Lung (tissue), 11 donors: ENCODE measurements at regions not wholly inside any gene's neighbourhood (a gene's known extent, or its start where the extent isn't known, plus 50 kb on each side); places are given as distances from the start of the nearest gene placed in this dataset.

Source experiments
- ATAC-seq: fragments of 200-7000 bp; cut with Tn5 transposase; one replicate; pipeline ENCODE4 v1.9.1; 2020; ENCODE audit warnings: moderate number of reproducible peaks; ENCODE audit not compliant: insufficient read depth, low FRiP score
- DNase-seq, 3 donors: peaks; one replicate each; pipeline ENCODE4 v3.0.0-alpha.2; 2013 to 2017
- H3K27ac ChIP-seq, 2 donors: one replicate each; pipeline ENCODE4 v1.5.1; 2013; ENCODE audit warnings: mild to moderate bottlenecking in 2 of 2, moderate library complexity in 2 of 2, control low read depth in 1 of 2, inconsistent platforms in 1 of 2, low read depth in 1 of 2, low read length in 1 of 2
- H3K27me3 ChIP-seq, 3 donors: one replicate each; pipeline ENCODE4 v1.5.1; 2013; ENCODE audit warnings: low read length in 2 of 3; ENCODE audit not compliant: control insufficient read depth in 3 of 3, insufficient read depth in 3 of 3
- H3K36me3 ChIP-seq, 4 donors: one replicate each; pipeline ENCODE4 v1.5.1; 2013; ENCODE audit warnings: low read length in 4 of 4, mild to moderate bottlenecking in 1 of 4, moderate library complexity in 1 of 4; ENCODE audit not compliant: control insufficient read depth in 4 of 4, insufficient read depth in 4 of 4
- H3K4me1 ChIP-seq, 5 donors: one replicate each; pipeline ENCODE4 v1.5.1; 2013; ENCODE audit warnings: low read length in 5 of 5, mild to moderate bottlenecking in 2 of 5, moderate library complexity in 1 of 5; ENCODE audit not compliant: control insufficient read depth in 5 of 5, insufficient read depth in 5 of 5
- H3K4me3 ChIP-seq: one replicate; pipeline ENCODE4 v1.5.1; 2013; ENCODE audit warnings: mild to moderate bottlenecking, control low read depth, moderate library complexity
- H3K9ac ChIP-seq, 2 donors: one replicate each; pipeline ENCODE4 v1.5.1; 2013; ENCODE audit warnings: low read length in 2 of 2, control low read depth in 1 of 2; ENCODE audit not compliant: insufficient read depth in 1 of 2
- H3K9me3 ChIP-seq, 4 donors: one replicate each; pipeline ENCODE4 v1.5.1; 2013; ENCODE audit warnings: low read length in 3 of 4, mild to moderate bottlenecking in 1 of 4, moderate library complexity in 1 of 4; ENCODE audit not compliant: control insufficient read depth in 4 of 4, insufficient read depth in 3 of 4
- CTCF ChIP-seq: IDR thresholded peaks from 2 replicates; pipeline ENCODE4 v1.5.1; 2012; ENCODE audit warnings: mild to moderate bottlenecking; ENCODE audit errors: control extremely low read depth, extremely low read depth
- WGBS, 2 donors: extraction: QIAGEN DNeasy Blood & Tissue Kit; methylation state at CpG; one replicate each; pipeline ENCODE4 v1.1.7; 2013; 5-methylcytosine and 5-hydroxymethylcytosine counted together
- donor health status: control.
- donor health status: control.
- donor health status: Bipolar disorder and iron deficiency.
- donor health status: healthy.
- donor health status: DM: yes; HTN: yes; CAD: no.

GRCh38 chr5:124395287-124395686 lies 351.2 kb downstream of the ZNF608 start:
- no peak for ATAC-seq
- no peak overlapping the region for H3K4me3 ChIP-seq
- no peak overlapping the region for H3K27ac ChIP-seq
- 76% methylated on average over 11 of the region's 11 CpGs for WGBS, 2 donors
- peaks cover 0 to 5% (median 2%) of the 10 kb centered on the region in 4 donors for H3K9me3 ChIP-seq
- no peaks in the 10 kb centered on the region for H3K36me3 ChIP-seq
- no peaks in the 10 kb centered on the region for H3K27me3 ChIP-seq
- peak; percentile 27 to 55 (median 40) for DNase-seq
- no peak overlapping the region for H3K9ac ChIP-seq
- TF ChIP-seq CTCF = no peak
- H3K4me1 ChIP-seq = peaks cover 0 to 51% (median 9%) of the 10 kb centered on the region in 5 donors

- ATAC-seq (no peak), DNase-seq (no peak)
- Histone ChIP-seq H3K36me3 (no peaks in the 10 kb centered on the region), H3K27ac (no peak overlapping the region), H3K4me1 (peaks cover 0 to 51% (median 9%) of the 10 kb centered on the region in 5 donors), H3K27me3 (no peaks in the 10 kb centered on the region), H3K4me3 (no peak overlapping the region), H3K9ac (no peak overlapping the region), H3K9me3 (peaks cover 0 to 10% (median 3%) of the 10 kb centered on the region in 4 donors)
- 84 to 85% methylated on average over 9 of the region's 9 CpGs for WGBS, 2 donors
- TF ChIP-seq CTCF = no peak
Measured at GRCh38 chr5:124394700-124395245, 351.7 kb downstream of the ZNF608 start.

- Histone ChIP-seq H3K9me3 (peaks cover 0 to 14% (median 3%) of the 10 kb centered on the region in 4 donors), H3K27me3 (no peaks in the 10 kb centered on the region), H3K4me3 (no peak overlapping the region), H3K27ac (no peak overlapping the region), H3K36me3 (no peaks in the 10 kb centered on the region), H3K9ac (no peak overlapping the region), H3K4me1 (peaks cover 0 to 44% (median 9%) of the 10 kb centered on the region in 5 donors)
- WGBS, 2 donors = 91 to 92% methylated on average over 5 of the region's 5 CpGs
- no peak for TF ChIP-seq CTCF
- no peak for ATAC-seq
- DNase-seq = peak; percentile 44 to 80 (median 79)
Measured at GRCh38 chr5:124393584-124394379, 352.7 kb downstream of the ZNF608 start.
